HepG2 (cell line): ENCODE measurements at regions not wholly inside any gene's neighbourhood (a gene's known extent, or its start where the extent isn't known, plus 50 kb on each side); places are given as distances from the start of the nearest gene placed in this dataset.

Experiments used
- CTCF ChIP-seq: sonication (generic); formaldehyde crosslinking; IDR thresholded peaks from 2 replicates; pipeline ENCODE4 v1.5.0; 2020; ENCODE audit warnings: mild to moderate bottlenecking, missing genetic modification reagents, moderate library complexity
- SMAD1 ChIP-seq: sonication (generic); formaldehyde crosslinking; IDR thresholded peaks from 2 replicates; pipeline ENCODE4 v1.4.0; 2020; ENCODE audit warnings: missing genetic modification reagents, low read depth, mild to moderate bottlenecking, borderline replicate concordance
- SNAPC2 ChIP-seq: sonication (generic); formaldehyde crosslinking; IDR thresholded peaks from 2 replicates; pipeline ENCODE4 v1.8.1; 2022; ENCODE audit warnings: mild to moderate bottlenecking, missing genetic modification reagents
- SP4 ChIP-seq: sonication (generic); formaldehyde crosslinking; IDR thresholded peaks from 2 replicates; pipeline ENCODE4 v1.8.1; 2023; ENCODE audit warnings: mild to moderate bottlenecking, missing genetic modification reagents
- TCF7L2 ChIP-seq: IDR thresholded peaks from 2 replicates; pipeline ENCODE4 v1.6.1; 2011; ENCODE audit warnings: mild to moderate bottlenecking, low read depth, low read length, moderate library complexity
- ZNF609 ChIP-seq: sonication (generic); formaldehyde crosslinking; IDR thresholded peaks from 2 replicates; pipeline ENCODE4 v1.4.0; 2020; ENCODE audit warnings: mild to moderate bottlenecking, missing genetic modification reagents, borderline replicate concordance

- TF ChIP-seq SMAD1 (no peak), CTCF (CRISPR knock-in tag) (no peak), ZNF609 (no peak), SNAPC2 (CRISPR knock-in tag) (no peak), SP4 (CRISPR knock-in tag) (no peak), TCF7L2 (no peak)
Observed at GRCh38 chr1:186578325-186579016, 101.8 kb downstream of the PTGS2 start.
